AML-193 (cell line): ENCODE measurements at regions not wholly inside any gene's neighbourhood (a gene's known extent, or its start where the extent isn't known, plus 50 kb on each side); places are given as distances from the start of the nearest gene placed in this dataset.
"Not testable (repeated sequence)": the region's sequence is repeated elsewhere in the genome, so short reads cannot be mapped to it uniquely, and the experiment has no call there.

Source experiments
- DNase-seq, 2 experiments: peaks; one replicate each; lab custom pipeline; 2025; lab: John Stamatoyannopoulos, UW

GRCh38 chr6:80503660-80504059 is 397.2 kb downstream of the BCKDHB start:
- DNase-seq, result no peak

GRCh38 chr6:80502871-80503270 is 396.4 kb downstream of the BCKDHB start:
- DNase-seq, result no peak

- DNase-seq, result no peak
Observed at GRCh38 chr6:80501636-80502035, 395.2 kb downstream of the BCKDHB start.

- DNase-seq, result not testable (repeated sequence)
Observed at GRCh38 chr6:80497696-80498486, 391.4 kb downstream of the BCKDHB start.

GRCh38 chr6:80489911-80490635 is 383.6 kb downstream of the BCKDHB start:
- DNase-seq, result no peak

GRCh38 chr6:80488190-80488589 is 381.7 kb downstream of the BCKDHB start:
- no peak for DNase-seq

GRCh38 chr6:80485494-80485893 is 379.0 kb downstream of the BCKDHB start:
- not testable (repeated sequence) for DNase-seq

- DNase-seq, result no peak
Observed at GRCh38 chr6:80482056-80482455, 375.6 kb downstream of the BCKDHB start.

- DNase-seq, result no peak
Observed at GRCh38 chr6:80480421-80481157, 374.1 kb downstream of the BCKDHB start.

- no peak for DNase-seq
Observed at GRCh38 chr6:80478030-80478429, 371.6 kb downstream of the BCKDHB start.

- DNase-seq, result no peak
Observed at GRCh38 chr6:80477591-80477990, 371.1 kb downstream of the BCKDHB start.

- no peak for DNase-seq
Observed at GRCh38 chr6:80472271-80472670, 365.8 kb downstream of the BCKDHB start.

- DNase-seq, result no peak
Observed at GRCh38 chr6:80469977-80470376, 363.5 kb downstream of the BCKDHB start.

- DNase-seq, result no peak
Observed at GRCh38 chr6:80468398-80468797, 361.9 kb downstream of the BCKDHB start.

- no peak for DNase-seq
Observed at GRCh38 chr6:80467408-80467807, 360.9 kb downstream of the BCKDHB start.

GRCh38 chr6:80466981-80467380 is 360.5 kb downstream of the BCKDHB start:
- DNase-seq, result no peak

- no peak for DNase-seq
Observed at GRCh38 chr6:80465513-80465912, 359.0 kb downstream of the BCKDHB start.

GRCh38 chr6:80464901-80465300 is 358.4 kb downstream of the BCKDHB start:
- no peak for DNase-seq

- DNase-seq, result no peak
Observed at GRCh38 chr6:80463197-80463596, 356.7 kb downstream of the BCKDHB start.

- no peak for DNase-seq
Observed at GRCh38 chr6:80460257-80460865, 353.9 kb downstream of the BCKDHB start.

GRCh38 chr6:80457439-80457933 is 351.0 kb downstream of the BCKDHB start:
- DNase-seq, result no peak
